ENCODE measurements at regions not wholly inside any gene's neighbourhood (a gene's known extent, or its start where the extent isn't known, plus 50 kb on each side); places are given as distances from the start of the nearest gene placed in this dataset.

DNA sequence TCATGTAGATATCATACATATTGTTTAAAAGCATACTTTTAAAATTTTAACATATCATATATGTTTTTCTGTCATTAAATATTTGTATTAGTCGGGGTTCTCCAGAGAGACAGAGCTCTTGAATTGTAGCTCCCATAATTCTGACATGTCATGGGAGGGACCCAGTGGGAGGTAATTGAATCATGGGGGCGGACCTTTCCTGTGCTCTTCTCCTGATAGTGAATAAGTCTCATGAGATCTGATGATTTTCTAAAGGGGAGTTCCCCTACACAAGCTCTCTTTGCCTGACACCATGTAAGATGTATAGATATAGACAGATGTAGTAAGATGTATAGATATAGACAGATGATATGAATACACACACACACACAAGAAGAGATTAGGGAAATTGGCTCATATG lies 161.2 kb upstream of the ABI3BP start:
- H3K9me3 ChIP-seq: no peaks in the 10 kb centered on the region; the same call in 1 of the 2 replicates
- H3K4me1 ChIP-seq: peaks cover 10% of the 10 kb centered on the region; the same call in 1 of the 2 replicates
- DNase-seq: peak; percentile 41
- H3K4me3 ChIP-seq (ENCODE audit: low read depth, low read length): no peak overlapping the region
- TF ChIP-seq CTCF (IDR thresholded peaks at IDR 0.05; ENCODE audit: low read depth, low read length): no peak
- no peaks in the 10 kb centered on the region for H3K27me3 ChIP-seq
- no peaks in the 10 kb centered on the region for H3K36me3 ChIP-seq

GRCh38 chr3:101151286-101151913 lies 158.2 kb upstream of the ABI3BP start:
- Histone ChIP-seq H3K36me3 (no peaks in the 10 kb centered on the region), H3K4me1 (peaks cover 10% of the 10 kb centered on the region; the same call in 1 of the 2 replicates), H3K27me3 (no peaks in the 10 kb centered on the region), H3K4me3 (ENCODE audit: low read depth, low read length) (no peak overlapping the region), H3K9me3 (no peaks in the 10 kb centered on the region; the same call in 1 of the 2 replicates)
- no peak for DNase-seq
- no peak for TF ChIP-seq CTCF (IDR thresholded peaks at IDR 0.05; ENCODE audit: low read depth, low read length)

- Histone ChIP-seq H3K9me3 (no peaks in the 10 kb centered on the region; the same call in 1 of the 2 replicates), H3K36me3 (no peaks in the 10 kb centered on the region), H3K27me3 (no peaks in the 10 kb centered on the region), H3K4me3 (ENCODE audit: low read depth, low read length) (no peak overlapping the region), H3K4me1 (peaks cover 10% of the 10 kb centered on the region; the same call in 1 of the 2 replicates)
- no peak for DNase-seq
- TF ChIP-seq CTCF (IDR thresholded peaks at IDR 0.05; ENCODE audit: low read depth, low read length): no peak
These were observed 157.3 kb upstream of the ABI3BP start for GRCh38 chr3:101150504-101150903.

- no peak for DNase-seq
- no peak overlapping the region for H3K4me3 ChIP-seq (ENCODE audit: low read depth, low read length)
- H3K36me3 ChIP-seq: no peaks in the 10 kb centered on the region
- no peaks in the 10 kb centered on the region; the same call in 1 of the 2 replicates for H3K9me3 ChIP-seq
- H3K4me1 ChIP-seq: peaks cover 8% of the 10 kb centered on the region; the same call in 1 of the 2 replicates
- H3K27me3 ChIP-seq: no peaks in the 10 kb centered on the region
- no peak for TF ChIP-seq CTCF (IDR thresholded peaks at IDR 0.05; ENCODE audit: low read depth, low read length)
These were observed 156.5 kb upstream of the ABI3BP start for GRCh38 chr3:101149707-101150106.

GRCh38 chr3:101149251-101149650 lies 156.0 kb upstream of the ABI3BP start:
- Histone ChIP-seq H3K36me3 (no peaks in the 10 kb centered on the region), H3K9me3 (no peaks in the 10 kb centered on the region; the same call in 1 of the 2 replicates), H3K4me3 (ENCODE audit: low read depth, low read length) (no peak overlapping the region), H3K27me3 (no peaks in the 10 kb centered on the region), H3K4me1 (peaks cover 5% of the 10 kb centered on the region; the same call in 1 of the 2 replicates)
- no peak for DNase-seq
- no peak for TF ChIP-seq CTCF (IDR thresholded peaks at IDR 0.05; ENCODE audit: low read depth, low read length)

DNA sequence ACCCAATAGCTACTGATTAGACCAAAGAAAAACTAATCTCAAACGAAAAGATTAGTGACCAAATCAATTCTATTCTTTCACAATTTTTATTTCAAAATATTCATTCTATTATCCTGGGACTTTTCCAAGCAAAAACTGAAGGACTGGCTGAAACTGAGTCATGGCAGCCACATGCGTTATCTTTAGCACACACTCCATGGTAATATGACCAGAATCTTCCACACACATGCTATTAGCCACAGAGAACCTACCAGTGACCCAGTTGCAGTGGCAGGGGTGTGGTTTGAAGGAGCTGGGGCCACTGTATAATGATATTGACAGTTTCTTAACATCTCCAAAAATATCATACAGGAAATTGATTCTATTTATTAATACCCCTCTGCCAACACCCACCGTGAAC lies 154.8 kb upstream of the ABI3BP start:
- no peak for TF ChIP-seq CTCF (IDR thresholded peaks at IDR 0.05; ENCODE audit: low read depth, low read length)
- no peak overlapping the region for H3K4me3 ChIP-seq (ENCODE audit: low read depth, low read length)
- no peaks in the 10 kb centered on the region for H3K27me3 ChIP-seq
- H3K9me3 ChIP-seq: no peaks in the 10 kb centered on the region; the same call in 1 of the 2 replicates
- no peak for DNase-seq
- H3K36me3 ChIP-seq: no peaks in the 10 kb centered on the region
- H3K4me1 ChIP-seq: no peaks in the 10 kb centered on the region
